Adipocyte (in vitro differentiated cells): ENCODE measurements at regions not wholly inside any gene's neighbourhood (a gene's known extent, or its start where the extent isn't known, plus 50 kb on each side); places are given as distances from the start of the nearest gene placed in this dataset.
"Not testable (repeated sequence)": the region's sequence is repeated elsewhere in the genome, so short reads cannot be mapped to it uniquely, and the experiment has no call there.

Experiments used
- DNase-seq: peaks from one replicate; pipeline ENCODE4 v3.0.0-alpha.2; 2015; ENCODE audit warnings: low read depth
- H3K27me3 ChIP-seq: replicated peaks from 2 replicates; pipeline ENCODE4 v1.7.0; 2013; ENCODE audit warnings: mild to moderate bottlenecking, low read length, moderate library complexity; ENCODE audit not compliant: control insufficient read depth, insufficient read depth
- H3K36me3 ChIP-seq: 2 replicates; pipeline ENCODE4 v1.7.0; 2013; ENCODE audit warnings: low read length, mild to moderate bottlenecking, moderate library complexity; ENCODE audit not compliant: control insufficient read depth, insufficient read depth, severe bottlenecking
- H3K4me1 ChIP-seq: 2 replicates; pipeline ENCODE4 v1.7.0; 2013; ENCODE audit warnings: mild to moderate bottlenecking, low read length, moderate library complexity; ENCODE audit not compliant: control insufficient read depth, insufficient read depth
- H3K4me3 ChIP-seq: 2 replicates; pipeline ENCODE4 v1.7.0; 2013; ENCODE audit warnings: mild to moderate bottlenecking, low read length, moderate library complexity
- H3K9ac ChIP-seq: 2 replicates; pipeline ENCODE4 v1.7.0; 2013; ENCODE audit warnings: mild to moderate bottlenecking, low read length, moderate library complexity
- H3K9me3 ChIP-seq: 2 replicates; pipeline ENCODE4 v1.7.0; 2013; ENCODE audit warnings: mild to moderate bottlenecking, low read length, moderate library complexity; ENCODE audit not compliant: control insufficient read depth

GRCh38 chr20:17863209-17863576 is 105.4 kb downstream of the SNX5 start:
- no peak for DNase-seq
- H3K9ac ChIP-seq: no peak overlapping the region
- H3K36me3 ChIP-seq: no peaks in the 10 kb centered on the region
- H3K9me3 ChIP-seq: no peaks in the 10 kb centered on the region
- no peak overlapping the region for H3K4me3 ChIP-seq
- peaks cover 6% of the 10 kb centered on the region for H3K4me1 ChIP-seq
- peaks cover 10% of the 10 kb centered on the region for H3K27me3 ChIP-seq

- Histone ChIP-seq H3K27me3 (peaks cover 10% of the 10 kb centered on the region), H3K36me3 (no peaks in the 10 kb centered on the region), H3K9me3 (no peaks in the 10 kb centered on the region), H3K4me3 (no peak overlapping the region), H3K4me1 (peaks cover 2% of the 10 kb centered on the region), H3K9ac (no peak overlapping the region)
- DNase-seq: no peak
These were observed 106.4 kb downstream of the SNX5 start for GRCh38 chr20:17862171-17862570.

- not testable (repeated sequence) for DNase-seq, H3K4me3 ChIP-seq, H3K9me3 ChIP-seq, H3K4me1 ChIP-seq, H3K27me3 ChIP-seq, H3K36me3 ChIP-seq, H3K9ac ChIP-seq
These were observed 107.0 kb downstream of the SNX5 start for GRCh38 chr20:17861620-17862019.

- no peaks in the 10 kb centered on the region for H3K36me3 ChIP-seq
- no peaks in the 10 kb centered on the region for H3K9me3 ChIP-seq
- no peak overlapping the region for H3K4me3 ChIP-seq
- H3K9ac ChIP-seq: no peak overlapping the region
- no peaks in the 10 kb centered on the region for H3K4me1 ChIP-seq
- DNase-seq: no peak
- H3K27me3 ChIP-seq: peaks cover 10% of the 10 kb centered on the region
These were observed 108.0 kb downstream of the SNX5 start for GRCh38 chr20:17860301-17861197.

DNA sequence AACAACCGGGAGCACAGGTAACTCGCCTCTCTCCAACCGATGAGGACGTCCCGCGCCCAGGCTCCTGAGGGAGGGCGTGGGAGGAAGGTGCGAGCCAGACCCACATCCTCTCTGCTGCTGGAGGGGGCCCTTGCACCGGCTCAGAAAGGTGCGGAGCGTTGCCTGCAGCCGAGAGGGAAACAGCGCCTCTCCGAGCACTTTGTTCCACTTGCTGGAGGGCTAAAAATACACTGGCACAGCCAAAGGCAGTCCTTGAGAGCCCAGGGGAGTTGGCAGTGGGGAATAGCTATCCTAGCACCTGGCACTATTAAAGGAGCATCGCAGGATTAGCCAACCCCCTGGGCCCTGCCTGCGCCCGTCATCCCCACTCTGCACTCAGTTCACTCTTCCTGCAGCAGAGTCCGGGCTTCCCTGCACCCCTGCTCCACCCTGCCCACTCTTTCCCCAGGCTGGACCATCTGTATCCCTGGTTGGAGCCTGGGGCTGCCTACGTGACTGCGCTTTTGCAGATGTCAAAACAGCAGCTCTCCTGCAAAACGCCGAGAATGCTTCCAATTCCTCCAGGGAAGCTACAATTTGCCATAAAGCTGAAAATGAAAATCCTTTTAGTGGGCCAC is 108.9 kb downstream of the SNX5 start:
- Histone ChIP-seq H3K4me3 (no peak overlapping the region), H3K9me3 (no peaks in the 10 kb centered on the region), H3K36me3 (no peaks in the 10 kb centered on the region), H3K27me3 (peaks cover 10% of the 10 kb centered on the region), H3K4me1 (no peaks in the 10 kb centered on the region), H3K9ac (no peak overlapping the region)
- no peak for DNase-seq

DNA sequence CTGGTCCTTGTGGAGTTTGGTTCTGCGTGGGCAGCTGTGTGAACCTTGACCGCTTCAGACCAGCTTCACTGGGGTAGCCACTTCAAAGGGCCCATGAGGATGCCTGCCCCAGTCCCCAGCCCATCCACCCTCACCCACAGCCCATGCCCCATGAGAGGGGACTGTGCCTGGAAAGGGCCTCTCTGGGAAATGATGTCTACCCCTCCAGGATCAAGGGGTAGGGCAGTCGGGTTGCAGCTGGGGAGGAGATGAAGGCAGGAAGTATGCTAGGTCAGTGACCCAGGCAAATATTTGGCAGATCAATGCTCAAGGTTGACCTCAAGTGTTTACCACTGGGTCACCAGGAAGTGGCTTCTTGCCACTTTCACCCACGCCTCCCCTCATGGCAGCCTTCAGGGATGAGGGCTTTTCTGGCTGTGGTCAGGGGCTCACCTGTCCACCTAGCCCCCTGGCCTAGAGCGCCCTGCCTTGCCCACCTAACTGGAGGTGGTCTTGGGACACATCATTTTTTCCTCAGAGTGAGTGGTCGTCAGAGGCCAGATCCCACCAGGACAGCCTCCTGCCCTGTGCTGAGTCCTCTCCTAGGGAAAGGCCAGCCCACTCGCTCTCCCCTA is 109.5 kb downstream of the SNX5 start:
- Histone ChIP-seq H3K36me3 (no peaks in the 10 kb centered on the region), H3K4me3 (no peak overlapping the region), H3K9me3 (no peaks in the 10 kb centered on the region), H3K4me1 (no peaks in the 10 kb centered on the region), H3K27me3 (peaks cover 10% of the 10 kb centered on the region), H3K9ac (no peak overlapping the region)
- DNase-seq: no peak

GRCh38 chr20:17858450-17859001 is 110.1 kb downstream of the SNX5 start:
- H3K27me3 ChIP-seq: peaks cover 10% of the 10 kb centered on the region
- no peaks in the 10 kb centered on the region for H3K4me1 ChIP-seq
- no peaks in the 10 kb centered on the region for H3K9me3 ChIP-seq
- no peak for DNase-seq
- no peaks in the 10 kb centered on the region for H3K36me3 ChIP-seq
- no peak overlapping the region for H3K4me3 ChIP-seq
- no peak overlapping the region for H3K9ac ChIP-seq

- Histone ChIP-seq H3K4me1 (no peaks in the 10 kb centered on the region), H3K9ac (no peak overlapping the region), H3K4me3 (no peak overlapping the region), H3K27me3 (peaks cover 10% of the 10 kb centered on the region), H3K9me3 (no peaks in the 10 kb centered on the region), H3K36me3 (no peaks in the 10 kb centered on the region)
- no peak for DNase-seq
These were observed 110.8 kb downstream of the SNX5 start for GRCh38 chr20:17857639-17858449.

GRCh38 chr20:17856837-17857605 is 111.6 kb downstream of the SNX5 start:
- Histone ChIP-seq H3K9me3 (no peaks in the 10 kb centered on the region), H3K4me1 (no peaks in the 10 kb centered on the region), H3K36me3 (no peaks in the 10 kb centered on the region), H3K9ac (no peak overlapping the region), H3K4me3 (no peak overlapping the region), H3K27me3 (peaks cover 4% of the 10 kb centered on the region)
- DNase-seq: no peak

GRCh38 chr20:17856024-17856564 is 112.5 kb downstream of the SNX5 start:
- no peak for DNase-seq
- Histone ChIP-seq H3K4me1 (no peaks in the 10 kb centered on the region), H3K36me3 (no peaks in the 10 kb centered on the region), H3K4me3 (no peak overlapping the region), H3K27me3 (no peaks in the 10 kb centered on the region), H3K9me3 (no peaks in the 10 kb centered on the region), H3K9ac (no peak overlapping the region)
